CD4-positive, alpha-beta T cell treated with Interleukin-6 at 100 ng/mL for 8 hours (primary cell): ENCODE measurements at regions not wholly inside any gene's neighbourhood (a gene's known extent, or its start where the extent isn't known, plus 50 kb on each side); places are given as distances from the start of the nearest gene placed in this dataset.

Experiments
- DNase-seq: peaks from one replicate; pipeline ENCODE4 v3.0.0-alpha.2; 2020; ENCODE audit warnings: mixed read lengths, low spot score

GRCh38 chr14:71574976-71575375 lies 357.3 kb upstream of the RGS6 start:
- DNase-seq: no peak

GRCh38 chr14:71576472-71576871 lies 355.8 kb upstream of the RGS6 start:
- no peak for DNase-seq

GRCh38 chr14:71579331-71579730 lies 352.9 kb upstream of the RGS6 start:
- DNase-seq: no peak

- no peak for DNase-seq
These were observed 349.5 kb upstream of the RGS6 start for GRCh38 chr14:71582705-71583104.

GRCh38 chr14:71583194-71583593 lies 349.0 kb upstream of the RGS6 start:
- no peak for DNase-seq

- DNase-seq: no peak
These were observed 348.5 kb upstream of the RGS6 start for GRCh38 chr14:71583705-71584104.

- DNase-seq: no peak
These were observed 346.9 kb upstream of the RGS6 start for GRCh38 chr14:71585361-71585760.

GRCh38 chr14:71586131-71586897 lies 345.9 kb upstream of the RGS6 start:
- no peak for DNase-seq

- no peak for DNase-seq
These were observed 344.2 kb upstream of the RGS6 start for GRCh38 chr14:71588028-71588427.

GRCh38 chr14:71588576-71589215 lies 343.5 kb upstream of the RGS6 start:
- DNase-seq: no peak

- DNase-seq: no peak
These were observed 342.6 kb upstream of the RGS6 start for GRCh38 chr14:71589609-71590008.

- DNase-seq: no peak
These were observed 342.1 kb upstream of the RGS6 start for GRCh38 chr14:71590131-71590530.

- DNase-seq: no peak
These were observed 341.0 kb upstream of the RGS6 start for GRCh38 chr14:71591231-71591630.

GRCh38 chr14:71591929-71592328 lies 340.3 kb upstream of the RGS6 start:
- peak; percentile 20 for DNase-seq

- DNase-seq: no peak
These were observed 339.9 kb upstream of the RGS6 start for GRCh38 chr14:71592361-71592760.

- DNase-seq: no peak
These were observed 338.3 kb upstream of the RGS6 start for GRCh38 chr14:71593966-71594365.

- DNase-seq: peak; percentile 7
These were observed 337.4 kb upstream of the RGS6 start for GRCh38 chr14:71594821-71595220.

- no peak for DNase-seq
These were observed 336.8 kb upstream of the RGS6 start for GRCh38 chr14:71595441-71595840.

- DNase-seq: no peak
These were observed 334.8 kb upstream of the RGS6 start for GRCh38 chr14:71597287-71597920.

- no peak for DNase-seq
These were observed 334.1 kb upstream of the RGS6 start for GRCh38 chr14:71597955-71598660.

- no peak for DNase-seq
These were observed 331.9 kb upstream of the RGS6 start for GRCh38 chr14:71600309-71600708.

- no peak for DNase-seq
These were observed 329.7 kb upstream of the RGS6 start for GRCh38 chr14:71602524-71602923.

GRCh38 chr14:71604231-71604630 lies 328.0 kb upstream of the RGS6 start:
- no peak for DNase-seq
